K562 (cell line): ENCODE measurements at regions not wholly inside any gene's neighbourhood (a gene's known extent, or its start where the extent isn't known, plus 50 kb on each side); places are given as distances from the start of the nearest gene placed in this dataset. TPM values are rescaled to one million over a fixed set of nuclear protein-coding genes. Genes with fewer than 3 reads are reported as not detected.

Source experiments
- KDM1A ChIP-seq, 2 experiments: fragments of 450-650 bp; IDR thresholded peaks; 2 replicates each; pipeline ENCODE4 v1.6.1; 2016; ENCODE audit warnings: mild to moderate bottlenecking in 2 of 2
- MCM3 ChIP-seq: fragments of 450-650 bp; IDR thresholded peaks from 2 replicates; pipeline ENCODE4 v1.6.1; 2016
- ZNF695 ChIP-seq: fragments of 450-650 bp; formaldehyde crosslinking; IDR thresholded peaks from 2 replicates; pipeline ENCODE4 v1.4.0; 2020; ENCODE audit warnings: mild to moderate bottlenecking, moderate library complexity
- small RNA-seq: library from RNA; depleted of rRNA; stranded (forward); fragments of <200 nt; gene quantifications from one replicate; pipeline ENCODE3, GENCODE V24; 2014

DNA sequence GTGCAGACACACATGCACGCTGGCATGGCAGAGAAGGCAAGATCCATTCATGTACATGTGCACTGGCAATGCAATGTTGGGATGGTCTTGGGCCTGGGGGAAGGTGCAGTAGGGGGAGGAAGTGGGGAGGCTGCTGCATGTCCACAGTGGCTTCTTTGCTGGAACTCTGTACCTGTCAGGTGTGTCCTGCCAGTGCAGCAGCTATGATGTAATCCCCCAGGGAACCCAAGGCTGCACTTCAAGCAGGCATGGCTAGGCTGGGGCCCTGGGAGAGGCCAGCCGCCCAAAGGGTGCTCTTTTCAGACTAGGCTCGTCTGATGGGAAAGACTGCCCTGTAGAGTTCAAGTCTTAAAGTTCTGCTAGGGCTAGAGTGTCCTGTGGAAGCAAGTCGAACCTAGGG, 1304.0 kb downstream of the FAM133A start (continued):
- TF ChIP-seq MCM3 (no peak), KDM1A (IDR thresholded peaks at IDR 0.05) (no peak), ZNF695 (CRISPR knock-in tag) (no peak)

Small RNA genes lying in the stretch of these regions (small RNA-seq; reads per million reads assigned to genes)
- gene RF00019, result not detected
